ENCODE measurements at regions not wholly inside any gene's neighbourhood (a gene's known extent, or its start where the extent isn't known, plus 50 kb on each side); places are given as distances from the start of the nearest gene placed in this dataset.

DNA sequence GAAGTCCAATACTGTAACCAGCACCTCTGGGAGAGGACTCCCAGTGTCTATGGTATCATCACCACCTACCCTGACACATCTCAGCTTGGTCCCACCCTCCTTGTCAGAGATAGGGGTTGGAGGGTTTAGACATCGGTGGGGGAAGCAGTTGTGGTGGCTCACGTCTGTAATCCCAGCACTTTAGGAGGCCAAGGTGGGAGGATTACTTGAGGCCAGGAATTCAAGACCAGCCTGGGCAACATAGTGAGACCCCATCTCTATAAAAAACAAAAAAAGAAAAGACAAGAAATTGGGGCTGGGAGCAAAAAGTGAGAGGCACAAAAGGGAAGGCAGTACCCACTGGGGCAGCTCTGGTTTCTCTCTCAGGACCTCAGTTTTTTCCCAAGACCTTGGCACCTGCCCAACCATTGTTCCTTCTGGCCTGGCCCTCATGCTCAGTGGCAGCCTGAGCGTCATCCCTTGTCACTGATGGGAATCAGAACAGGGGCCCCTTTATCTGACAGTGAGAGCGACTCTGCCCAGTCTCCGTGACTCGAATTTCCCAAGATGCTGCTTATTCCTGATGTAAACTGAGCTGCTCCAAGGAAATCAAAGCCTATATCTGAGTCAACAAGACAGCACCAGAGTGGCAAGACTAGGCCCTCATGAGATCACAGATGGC is 80.5 kb upstream of the HSPA9 start:
- no peak overlapping the region for H3K27ac ChIP-seq (replicated peaks)
- H3K4me3 ChIP-seq (replicated peaks; ENCODE audit: insufficient read depth, low read length): no peak overlapping the region
- H3K27me3 ChIP-seq (ENCODE audit: insufficient read depth, poor library complexity, severe bottlenecking): no peaks in the 10 kb centered on the region
- no peak for DNase-seq (ENCODE audit: low read depth in 1 of 2, low spot score in 1 of 2)
- TF ChIP-seq POLR2AphosphoS5 (IDR thresholded peaks at IDR 0.05; ENCODE audit: low read depth) (no peak), CTCF (IDR thresholded peaks at IDR 0.05; ENCODE audit: insufficient read depth, low read length) (no peak), REST (IDR thresholded peaks at IDR 0.05; ENCODE audit: insufficient replicate concordance, low read depth) (no peak), SPI1 (IDR thresholded peaks at IDR 0.05; ENCODE audit: borderline replicate concordance, low read depth) (no peak)

GRCh38 chr5:138654281-138654867 is 79.2 kb upstream of the HSPA9 start:
- DNase-seq (ENCODE audit: low read depth in 1 of 2, low spot score in 1 of 2): peak; percentile 8 to 50
- TF ChIP-seq GABPA (IDR thresholded peaks at IDR 0.05; ENCODE audit: low read depth) (no peak), CTCF (IDR thresholded peaks at IDR 0.05; ENCODE audit: insufficient read depth, low read length) (no peak), POLR2AphosphoS5 (IDR thresholded peaks at IDR 0.05; ENCODE audit: low read depth) (peak; percentile 88)
- Histone ChIP-seq H3K4me3 (replicated peaks; ENCODE audit: insufficient read depth, low read length) (no peak overlapping the region), H3K27ac (replicated peaks) (no peak overlapping the region), H3K27me3 (ENCODE audit: insufficient read depth, poor library complexity, severe bottlenecking) (no peaks in the 10 kb centered on the region)

DNA sequence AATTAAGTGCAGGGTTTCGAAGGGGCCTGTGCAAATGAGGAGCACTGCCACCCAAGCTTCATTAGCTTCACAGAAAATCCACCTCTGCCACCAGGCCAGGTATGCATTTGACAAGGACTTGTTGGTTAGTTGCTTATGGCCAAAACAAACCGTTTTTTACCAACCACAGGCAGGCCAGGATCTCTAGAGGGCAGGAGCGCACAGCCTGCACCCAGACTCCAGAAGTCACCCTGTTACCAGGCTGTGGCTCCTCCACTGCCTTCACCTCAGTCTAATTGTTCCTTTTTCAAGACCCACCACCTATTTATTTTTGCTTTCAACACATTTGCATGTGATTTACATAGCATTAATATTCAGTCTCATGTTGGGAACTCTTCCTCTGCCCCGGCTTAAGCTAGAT is 78.3 kb upstream of the HSPA9 start:
- Histone ChIP-seq H3K4me3 (replicated peaks; ENCODE audit: insufficient read depth, low read length) (no peak overlapping the region), H3K27ac (replicated peaks) (no peak overlapping the region), H3K27me3 (ENCODE audit: insufficient read depth, poor library complexity, severe bottlenecking) (no peaks in the 10 kb centered on the region)
- TF ChIP-seq SPI1 (IDR thresholded peaks at IDR 0.05; ENCODE audit: borderline replicate concordance, low read depth): no peak
- TF ChIP-seq REST (IDR thresholded peaks at IDR 0.05; ENCODE audit: insufficient replicate concordance, low read depth): no peak
- TF ChIP-seq CTCF (IDR thresholded peaks at IDR 0.05; ENCODE audit: insufficient read depth, low read length): no peak
- TF ChIP-seq POLR2AphosphoS5 (IDR thresholded peaks at IDR 0.05; ENCODE audit: low read depth): no peak
- TF ChIP-seq GABPA (IDR thresholded peaks at IDR 0.05; ENCODE audit: low read depth): no peak
- DNase-seq (ENCODE audit: low read depth in 1 of 2, low spot score in 1 of 2): peak in 1 of 2 experiments; percentile 1

DNA sequence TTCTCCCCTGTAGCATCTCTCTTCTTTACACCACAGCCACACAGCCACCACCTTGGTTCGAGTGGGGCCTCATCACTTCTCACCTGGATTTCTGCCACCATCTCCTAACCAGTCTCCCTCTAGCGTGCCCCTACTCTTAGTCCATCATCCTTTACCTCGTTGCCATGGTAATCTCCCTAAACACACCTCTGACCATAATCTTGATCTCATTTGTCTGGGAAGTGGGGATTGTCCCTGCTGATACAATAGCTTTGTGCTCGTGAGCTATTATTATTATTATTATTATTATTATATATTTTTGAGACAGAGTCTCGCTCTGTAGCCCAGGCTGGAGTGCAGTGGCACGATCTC is 76.5 kb upstream of the HSPA9 start:
- TF ChIP-seq SPI1 (IDR thresholded peaks at IDR 0.05; ENCODE audit: borderline replicate concordance, low read depth) (no peak), GABPA (IDR thresholded peaks at IDR 0.05; ENCODE audit: low read depth) (no peak), CTCF (IDR thresholded peaks at IDR 0.05; ENCODE audit: insufficient read depth, low read length) (no peak)
- H3K27ac ChIP-seq (replicated peaks): no peak overlapping the region
- H3K27me3 ChIP-seq (ENCODE audit: insufficient read depth, poor library complexity, severe bottlenecking): no peaks in the 10 kb centered on the region
- no peak for DNase-seq (ENCODE audit: low read depth in 1 of 2, low spot score in 1 of 2)
- no peak overlapping the region for H3K4me3 ChIP-seq (replicated peaks; ENCODE audit: insufficient read depth, low read length)

Measured in HL-60 (cell line).